ENCODE measurements at regions not wholly inside any gene's neighbourhood (a gene's known extent, or its start where the extent isn't known, plus 50 kb on each side); places are given as distances from the start of the nearest gene placed in this dataset.

- ChIA-PET POLR2A (ENCODE audit: partially characterized antibody) (no interaction called here), CTCF (ENCODE audit: partially characterized antibody) (interaction anchor here (0.6 to 1.3 kb wide), 3 partner anchors 11 to 43 kb away, joined by 3 to 5 read pairs (median 4); no protein-coding TSS in a partner anchor)
- no peak overlapping the region for H2BK15ac ChIP-seq (ENCODE audit: low read length)
- DNase-seq (ENCODE audit: low read depth in 1 of 2, low spot score in 2 of 2) (no peak), FAIRE-seq (no peak)
- H2BK12ac ChIP-seq (ENCODE audit: low read depth, low read length) = no peak overlapping the region
- H2BK5ac ChIP-seq (ENCODE audit: low read depth, low read length) = no peak overlapping the region
- 92% methylated on average over 11 of the region's 11 CpGs; no CpG with 5 or more reads in 1 of the 2 experiments for WGBS, 2 experiments (ENCODE audit: extremely low coverage in 1 of 2, insufficient coverage in 1 of 2, insufficient read length in 1 of 2, insufficient replicate concordance in 2 of 2, low coverage in 1 of 2, low lambda C conversion rate in 2 of 2, missing lambda C conversion rate in 1 of 2)
- H3K9me3 ChIP-seq (ENCODE audit: insufficient read depth in 2 of 2, low read depth in 1 of 2, low read length in 1 of 2) = no peaks in the 10 kb centered on the region
- no peak overlapping the region for H3K9ac ChIP-seq (replicated peaks in 1 of 4; ENCODE audit: extremely low read depth in 1 of 4, low read depth in 3 of 4, low read length in 3 of 4)
- no peak overlapping the region for H2AK5ac ChIP-seq (ENCODE audit: low read depth, low read length)
- H4K5ac ChIP-seq (ENCODE audit: insufficient read length, low read depth, low read length) = no peak overlapping the region
- no peak overlapping the region for H3K4ac ChIP-seq (replicated peaks; ENCODE audit: insufficient read length, low read depth, low read length)
- H2BK20ac ChIP-seq (ENCODE audit: low read length) = no peak overlapping the region
- H4K20me1 ChIP-seq (replicated peaks in 1 of 2; ENCODE audit: control insufficient read depth in 1 of 2, insufficient read depth in 2 of 2, low read length in 2 of 2) = no peaks in the 10 kb centered on the region
- no peak overlapping the region for H4K8ac ChIP-seq (ENCODE audit: extremely low read depth, insufficient read depth, low read length)
- no peak overlapping the region for H4K91ac ChIP-seq (replicated peaks; ENCODE audit: insufficient read length, low read length)
- no peak overlapping the region for H3K18ac ChIP-seq (ENCODE audit: extremely low read depth, low read length)
- no peaks in the 10 kb centered on the region for H3K79me1 ChIP-seq (ENCODE audit: low read depth, low read length)
- H3K27ac ChIP-seq (ENCODE audit: low read depth, low read length) = no peak overlapping the region
- no peak overlapping the region for H3K14ac ChIP-seq (ENCODE audit: insufficient read length)
- H3K4me2 ChIP-seq (ENCODE audit: insufficient read depth in 1 of 2, low read depth in 2 of 2, low read length in 2 of 2) = no peak overlapping the region
- no peak overlapping the region for H3K56ac ChIP-seq (replicated peaks; ENCODE audit: insufficient read length, low read depth, low read length)
- H3K36me3 ChIP-seq (ENCODE audit: control insufficient read depth in 2 of 4, insufficient read depth in 4 of 4, low read length in 3 of 4) = no peaks in the 10 kb centered on the region
- no peaks in the 10 kb centered on the region for H3K23me2 ChIP-seq (ENCODE audit: low read depth, low read length)
- no peak overlapping the region for H2AFZ ChIP-seq (ENCODE audit: low read length)
- H3K4me3 ChIP-seq (ENCODE audit: extremely low read depth in 1 of 4, insufficient read depth in 2 of 4, low read depth in 3 of 4, low read length in 4 of 4) = no peak overlapping the region
- no peaks in the 10 kb centered on the region; a peak in 1 of 7 replicates for H3K27me3 ChIP-seq (replicated peaks in 1 of 4; ENCODE audit: control insufficient read depth in 3 of 4, extremely low read depth in 1 of 4, insufficient read depth in 3 of 4, low read length in 3 of 4)
- no peak overlapping the region for H2BK120ac ChIP-seq (replicated peaks; ENCODE audit: low read depth, low read length)
- H3K4me1 ChIP-seq (replicated peaks in 1 of 4; ENCODE audit: control insufficient read depth in 3 of 4, insufficient read depth in 4 of 4, low read length in 3 of 4) = peaks cover 0 to 5% (median 0%) of the 10 kb centered on the region in 4 experiments; a peak in 2 of 7 replicates
- H3K79me2 ChIP-seq (ENCODE audit: control insufficient read depth in 1 of 2, insufficient read depth in 2 of 2, low read length in 2 of 2) = no peaks in the 10 kb centered on the region
- no peak overlapping the region for H3K23ac ChIP-seq (ENCODE audit: insufficient read length)
- no peak for TF ChIP-seq SIRT6 (IDR thresholded peaks at IDR 0.05; ENCODE audit: low read length)
- no peak for TF ChIP-seq POU5F1 (IDR thresholded peaks at IDR 0.05; ENCODE audit: low read depth, low read length)
- TF ChIP-seq SP2 (IDR thresholded peaks at IDR 0.05; ENCODE audit: low read length) = no peak
- TF ChIP-seq HDAC2 (IDR thresholded peaks at IDR 0.05; ENCODE audit: borderline replicate concordance in 1 of 2, low read depth in 2 of 2, low read length in 2 of 2) = no peak
- TF ChIP-seq KDM1A (IDR thresholded peaks at IDR 0.05; ENCODE audit: borderline replicate concordance, low read length) = no peak
- no peak for TF ChIP-seq CREB1 (IDR thresholded peaks at IDR 0.05)
- TF ChIP-seq NANOG (IDR thresholded peaks at IDR 0.05; ENCODE audit: insufficient read depth, low read depth, low read length, poor library complexity, severe bottlenecking) = no peak
- TF ChIP-seq TCF12 (IDR thresholded peaks at IDR 0.05; ENCODE audit: low read depth, low read length) = no peak
- no peak for TF ChIP-seq RFX5 (IDR thresholded peaks at IDR 0.05; ENCODE audit: borderline replicate concordance, low read depth, low read length)
- no peak for TF ChIP-seq FOSL1 (IDR thresholded peaks at IDR 0.05; ENCODE audit: insufficient read depth, low read depth, low read length)
- no peak for TF ChIP-seq EZH2 (IDR thresholded peaks at IDR 0.05; ENCODE audit: low read depth, low read length, severe bottlenecking)
- TF ChIP-seq EGR1 (IDR thresholded peaks at IDR 0.05; ENCODE audit: borderline replicate concordance, low read depth, low read length) = no peak
- TF ChIP-seq SRF (IDR thresholded peaks at IDR 0.05; ENCODE audit: low read depth, low read length) = no peak
- no peak for TF ChIP-seq E2F6 (IDR thresholded peaks at IDR 0.05)
- TF ChIP-seq KDM4A (IDR thresholded peaks at IDR 0.05; ENCODE audit: low read depth, low read length, severe bottlenecking) = no peak
Observed at GRCh38 chr9:134491856-134492255, 149.7 kb upstream of the COL5A1 start.
